MM.1S (cell line): ENCODE measurements at regions not wholly inside any gene's neighbourhood (a gene's known extent, or its start where the extent isn't known, plus 50 kb on each side); places are given as distances from the start of the nearest gene placed in this dataset.

Experiments
- EZH2phosphoT487 ChIP-seq: fragments of 300-600 bp; sonication (generic); IDR thresholded peaks from 2 replicates; pipeline ENCODE4 v1.6.1; 2018; ENCODE audit warnings: antibody characterized with exemption, low read length
- TF ChIP-seq, protein P1 (sequence below): fragments of 300-600 bp; sonication (generic); IDR thresholded peaks from 2 replicates; pipeline ENCODE4 v1.5.1; 2016; ENCODE audit warnings: antibody characterized with exemption, low read length, mixed read lengths

- TF ChIP-seq EZH2phosphoT487: no peak
- TF ChIP-seq, protein P1, sequence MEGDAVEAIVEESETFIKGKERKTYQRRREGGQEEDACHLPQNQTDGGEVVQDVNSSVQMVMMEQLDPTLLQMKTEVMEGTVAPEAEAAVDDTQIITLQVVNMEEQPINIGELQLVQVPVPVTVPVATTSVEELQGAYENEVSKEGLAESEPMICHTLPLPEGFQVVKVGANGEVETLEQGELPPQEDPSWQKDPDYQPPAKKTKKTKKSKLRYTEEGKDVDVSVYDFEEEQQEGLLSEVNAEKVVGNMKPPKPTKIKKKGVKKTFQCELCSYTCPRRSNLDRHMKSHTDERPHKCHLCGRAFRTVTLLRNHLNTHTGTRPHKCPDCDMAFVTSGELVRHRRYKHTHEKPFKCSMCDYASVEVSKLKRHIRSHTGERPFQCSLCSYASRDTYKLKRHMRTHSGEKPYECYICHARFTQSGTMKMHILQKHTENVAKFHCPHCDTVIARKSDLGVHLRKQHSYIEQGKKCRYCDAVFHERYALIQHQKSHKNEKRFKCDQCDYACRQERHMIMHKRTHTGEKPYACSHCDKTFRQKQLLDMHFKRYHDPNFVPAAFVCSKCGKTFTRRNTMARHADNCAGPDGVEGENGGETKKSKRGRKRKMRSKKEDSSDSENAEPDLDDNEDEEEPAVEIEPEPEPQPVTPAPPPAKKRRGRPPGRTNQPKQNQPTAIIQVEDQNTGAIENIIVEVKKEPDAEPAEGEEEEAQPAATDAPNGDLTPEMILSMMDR: no peak
Measured at GRCh38 chr5:68669864-68670575, 423.8 kb upstream of the SLC30A5 start.
